GM04503 (cell line): ENCODE measurements at regions not wholly inside any gene's neighbourhood (a gene's known extent, or its start where the extent isn't known, plus 50 kb on each side); places are given as distances from the start of the nearest gene placed in this dataset.
A peak's percentile ranks its signal among the peaks of the same experiment; 100 is the strongest.

Experiments used
- DNase-seq: peaks from one replicate; pipeline ENCODE4 v3.0.0-alpha.2; 2012; ENCODE audit warnings: low read depth

DNA sequence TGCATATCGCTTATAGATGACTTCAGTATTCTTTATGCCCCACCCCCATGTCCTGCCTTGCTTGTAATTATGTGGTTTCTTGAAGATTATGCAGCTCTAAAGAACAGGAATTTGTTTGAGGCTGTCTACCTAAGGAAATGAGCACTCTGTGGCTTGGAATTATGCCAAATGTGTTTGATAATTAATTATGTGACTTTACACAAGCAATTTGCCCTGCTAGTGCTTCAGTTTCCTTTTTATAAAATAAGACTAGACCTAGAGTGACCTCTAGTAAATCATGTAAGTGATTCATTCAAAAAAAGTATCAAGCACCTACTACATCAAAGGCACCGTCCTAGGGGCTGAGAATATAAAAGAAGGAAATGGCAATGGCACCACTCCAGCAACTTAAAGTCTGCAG, 491.5 kb upstream of the KIRREL3 start:
- DNase-seq: no peak

DNA sequence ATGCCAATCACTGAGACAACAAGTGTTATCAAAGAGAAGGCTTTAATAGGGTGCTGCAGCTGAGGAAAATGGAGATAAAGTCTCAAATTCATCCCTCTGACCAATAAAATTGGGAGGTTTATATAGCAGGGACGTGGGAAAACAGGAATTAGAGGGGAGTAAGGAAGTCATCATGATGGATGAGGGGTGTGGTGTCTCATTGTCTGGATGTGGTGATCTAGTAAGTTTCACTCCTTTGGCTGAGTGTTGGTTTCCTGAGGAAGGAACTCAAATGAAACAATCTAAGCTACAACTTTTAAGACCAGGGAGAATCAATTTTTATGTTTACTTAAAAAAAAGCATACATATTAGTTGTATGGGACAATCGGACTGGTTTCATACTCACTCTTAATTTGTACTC, 491.0 kb upstream of the KIRREL3 start:
- no peak for DNase-seq

DNA sequence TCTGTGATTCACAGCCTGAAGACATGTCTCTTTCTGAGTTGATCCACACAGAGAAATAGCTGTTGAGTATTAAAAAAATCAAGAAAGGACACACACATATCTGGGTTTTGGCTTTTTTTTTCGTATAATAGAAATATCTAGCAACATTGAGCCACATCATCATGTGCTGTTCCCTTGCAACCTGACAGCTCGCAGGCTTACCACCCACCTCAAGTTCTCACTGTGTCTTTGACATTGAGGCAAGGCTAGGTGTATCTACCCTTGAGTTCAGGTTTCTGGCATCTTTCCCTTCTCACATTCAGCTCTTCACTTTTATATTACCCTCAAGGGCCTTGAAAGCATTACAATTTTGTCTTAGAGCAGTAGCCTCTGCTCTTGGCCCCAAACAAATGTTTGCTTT, 490.3 kb upstream of the KIRREL3 start:
- DNase-seq: no peak

DNA sequence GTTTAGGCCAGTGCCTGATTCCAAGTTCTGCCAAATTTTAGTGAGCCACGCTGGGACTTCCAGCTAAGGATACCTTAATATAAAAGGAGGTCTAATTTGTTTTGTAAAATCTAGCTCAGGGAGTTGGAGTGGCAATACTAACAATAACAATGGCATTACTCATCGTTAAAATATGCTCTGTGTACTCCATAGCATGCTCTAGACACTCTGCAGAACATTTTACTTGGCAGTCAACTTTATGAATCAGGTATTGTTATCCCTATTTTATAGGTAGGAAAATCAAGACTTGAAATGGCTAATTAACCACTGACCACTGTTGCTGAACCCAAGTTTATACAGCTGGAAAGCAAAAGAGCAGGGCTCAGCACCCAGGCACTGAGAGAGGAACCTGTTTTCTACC, 485.0 kb upstream of the KIRREL3 start:
- DNase-seq: peak; percentile 1

DNA sequence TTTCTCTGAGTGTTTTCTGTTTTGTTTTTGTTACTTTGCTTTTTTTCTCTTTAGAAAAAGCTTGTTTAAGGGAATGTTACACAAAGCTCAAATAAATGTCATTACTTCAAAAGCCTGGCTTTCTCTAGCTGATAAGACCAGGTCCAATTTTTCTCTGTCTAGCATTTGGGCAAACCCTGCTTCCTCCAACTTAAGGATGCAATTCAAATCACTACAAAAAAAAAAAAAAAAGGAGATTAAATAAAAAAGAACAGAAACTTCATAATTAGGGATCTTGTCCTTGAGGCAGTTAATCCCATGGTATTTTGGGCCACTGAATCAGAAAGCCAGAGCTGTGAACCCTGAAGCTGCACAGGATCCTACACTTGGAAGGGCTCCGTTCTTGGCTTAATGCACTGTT, 480.8 kb upstream of the KIRREL3 start:
- no peak for DNase-seq

DNA sequence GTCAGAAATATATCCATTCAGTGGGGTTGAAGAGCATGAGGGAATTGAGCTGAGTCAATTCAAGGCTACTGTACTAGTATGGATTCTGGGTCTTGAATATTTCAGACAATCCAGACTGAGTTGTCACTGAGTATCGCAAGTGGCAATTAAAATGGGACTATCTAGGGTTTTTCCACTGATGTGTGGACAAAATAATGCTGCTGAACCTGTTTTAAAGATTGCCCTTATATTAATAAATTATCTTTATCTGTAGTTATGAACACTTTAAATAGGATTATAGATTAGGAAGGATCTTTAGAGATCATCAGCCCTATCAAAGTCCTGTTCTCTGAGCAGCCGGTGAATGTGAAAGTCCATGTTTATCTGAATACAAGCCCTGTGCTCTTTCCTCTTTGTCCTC, 478.3 kb upstream of the KIRREL3 start:
- no peak for DNase-seq

DNA sequence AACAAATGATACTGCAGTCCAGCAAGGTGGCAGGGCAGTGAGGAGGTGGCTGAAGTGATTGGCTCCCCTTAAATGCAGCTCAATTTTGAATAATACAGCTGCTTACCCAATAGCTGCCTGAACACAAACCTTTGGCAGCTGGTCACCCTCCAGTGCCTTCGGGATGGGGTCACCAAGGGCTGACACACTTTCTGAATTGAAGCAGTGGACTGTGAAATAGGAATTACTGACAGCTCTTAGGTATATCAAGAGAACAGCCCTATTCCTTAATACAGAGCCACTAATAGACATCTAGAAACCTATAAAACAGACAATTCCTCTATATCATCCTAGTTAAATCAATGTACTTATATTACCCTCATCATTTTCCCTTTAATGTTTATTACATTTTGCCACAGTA, 474.2 kb upstream of the KIRREL3 start:
- DNase-seq: no peak

DNA sequence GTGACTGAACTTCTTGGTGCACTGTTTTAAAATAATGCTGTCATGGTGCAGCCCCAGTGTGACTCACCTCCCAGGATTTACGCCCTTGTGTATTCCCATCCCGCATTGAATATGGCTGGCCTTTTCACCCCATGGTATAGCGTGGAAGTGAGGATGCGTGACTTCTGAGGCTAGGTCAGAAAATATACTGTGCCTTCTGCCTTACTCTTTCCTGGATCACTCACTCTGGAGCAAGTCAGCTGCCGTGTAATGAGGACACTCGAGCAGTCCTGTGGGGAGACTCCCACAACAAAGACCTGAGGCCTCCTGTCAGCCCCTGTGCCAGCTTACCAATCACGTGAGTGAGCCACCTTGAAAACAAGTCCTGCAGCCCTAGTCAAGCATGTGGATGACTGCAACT, 471.9 kb upstream of the KIRREL3 start:
- no peak for DNase-seq

DNA sequence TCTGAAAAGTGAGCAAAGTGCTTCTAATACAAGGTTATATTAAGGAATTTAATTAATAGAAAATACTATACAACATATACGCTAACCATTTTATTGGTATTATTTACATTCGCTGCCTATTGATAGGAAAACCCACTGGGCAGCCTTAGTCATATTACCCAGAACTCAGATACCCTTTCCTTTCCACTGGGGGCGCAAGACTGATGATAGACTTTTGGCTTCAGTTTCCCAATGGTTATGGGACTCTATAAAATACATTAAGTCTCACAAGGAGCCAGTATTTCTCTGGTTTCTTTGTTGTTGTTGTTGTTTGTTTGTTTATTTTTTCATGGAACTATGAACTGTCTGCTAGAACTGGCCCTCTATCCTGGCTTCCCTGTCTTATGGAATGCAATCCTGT, 471.1 kb upstream of the KIRREL3 start:
- DNase-seq: no peak

DNA sequence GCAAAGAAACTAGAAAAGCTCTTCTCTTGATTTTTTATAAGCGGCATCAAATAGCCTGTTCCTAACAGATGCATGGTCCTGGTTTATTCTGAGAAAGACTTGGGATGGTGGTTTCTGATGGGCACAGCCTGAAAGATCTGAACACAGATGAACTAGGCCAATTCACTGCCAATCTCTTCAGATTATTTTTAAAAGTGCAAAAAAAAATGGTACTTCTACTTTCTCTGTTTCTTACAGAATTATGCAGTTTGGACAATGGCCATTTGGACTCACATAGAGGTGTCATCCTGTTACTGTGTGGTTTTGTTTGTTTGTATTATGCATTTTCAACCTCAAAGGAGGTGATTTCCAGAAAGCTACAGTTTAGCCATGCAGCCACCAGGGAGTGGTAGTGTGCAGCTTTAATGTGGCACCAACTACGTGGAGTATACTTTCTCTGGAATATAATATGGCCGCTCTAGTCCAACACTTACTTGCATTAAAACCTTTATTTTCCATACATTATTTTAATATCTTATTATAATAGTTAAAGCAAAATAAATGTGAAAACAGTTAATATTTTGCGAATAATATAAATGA, 469.8 kb upstream of the KIRREL3 start:
- no peak for DNase-seq

DNA sequence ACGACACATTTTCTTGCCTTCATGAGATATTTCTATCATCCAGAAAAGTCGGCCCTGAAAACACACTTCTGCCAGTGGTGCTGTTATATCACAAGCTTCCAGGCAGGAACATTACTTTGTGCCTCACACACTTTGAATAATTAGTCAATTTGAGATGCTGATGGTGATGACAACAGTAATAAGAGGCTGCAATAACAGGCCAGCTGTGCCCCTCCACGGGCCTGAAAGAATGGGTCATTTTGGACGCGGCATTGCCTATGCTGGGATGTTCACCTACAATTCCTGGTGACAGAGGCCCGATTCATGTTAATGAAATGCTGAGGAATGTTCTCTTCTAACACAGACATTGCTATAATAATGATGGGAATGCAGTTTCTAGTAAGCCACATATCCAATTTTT, 463.8 kb upstream of the KIRREL3 start:
- DNase-seq: no peak

DNA sequence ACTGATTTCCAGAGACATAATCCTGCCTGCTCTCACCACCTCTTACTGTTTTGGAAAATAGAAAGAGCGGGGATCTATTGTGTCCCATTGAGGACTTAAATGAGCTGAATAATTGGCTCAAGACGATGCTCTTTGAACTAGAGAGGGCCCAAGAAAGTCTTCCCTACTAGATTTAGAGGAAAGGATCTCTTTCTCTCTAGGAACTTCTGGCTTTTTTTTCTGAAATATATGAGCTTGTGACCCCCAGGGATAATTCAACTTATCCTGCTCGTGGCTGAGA, 461.4 kb upstream of the KIRREL3 start:
- DNase-seq: no peak

DNA sequence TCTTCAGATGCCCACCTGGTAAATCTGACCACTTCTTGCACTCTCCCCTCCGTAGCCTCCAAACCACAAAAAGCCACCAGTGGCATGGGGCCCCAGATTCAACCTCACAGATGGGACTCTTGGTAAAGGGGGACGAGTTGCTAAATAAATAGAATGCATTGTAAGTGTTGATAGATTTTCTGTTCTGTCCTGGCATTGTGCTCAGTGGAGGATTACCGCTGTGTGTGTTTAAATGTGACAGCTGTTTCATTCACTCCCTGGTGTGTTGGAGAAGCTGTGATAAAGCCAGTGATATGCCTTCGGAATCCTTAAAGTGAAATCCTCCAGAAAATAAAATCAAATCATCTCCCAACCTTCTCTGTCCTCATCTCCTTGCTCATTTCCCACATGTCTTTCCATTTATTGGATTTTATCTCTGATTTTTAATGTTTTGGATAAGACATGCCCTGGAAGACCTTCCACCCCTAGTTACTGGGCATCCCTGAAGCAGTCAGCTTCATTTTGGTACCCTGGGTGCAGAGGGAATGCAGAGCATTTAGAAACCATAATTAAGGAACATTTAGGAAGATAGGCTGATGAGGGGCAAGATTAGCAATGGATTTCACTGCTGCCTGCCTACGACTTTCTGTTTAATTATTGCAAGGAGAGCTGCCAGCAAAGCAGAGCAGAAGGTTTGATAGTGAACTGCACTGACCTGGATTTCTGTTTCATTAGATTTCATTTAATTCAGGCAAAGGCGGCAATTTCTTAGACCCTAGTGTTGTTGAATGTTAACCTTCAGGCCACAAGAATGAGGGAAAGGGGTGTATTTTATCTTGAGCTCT, 460.9 kb upstream of the KIRREL3 start:
- DNase-seq: no peak

DNA sequence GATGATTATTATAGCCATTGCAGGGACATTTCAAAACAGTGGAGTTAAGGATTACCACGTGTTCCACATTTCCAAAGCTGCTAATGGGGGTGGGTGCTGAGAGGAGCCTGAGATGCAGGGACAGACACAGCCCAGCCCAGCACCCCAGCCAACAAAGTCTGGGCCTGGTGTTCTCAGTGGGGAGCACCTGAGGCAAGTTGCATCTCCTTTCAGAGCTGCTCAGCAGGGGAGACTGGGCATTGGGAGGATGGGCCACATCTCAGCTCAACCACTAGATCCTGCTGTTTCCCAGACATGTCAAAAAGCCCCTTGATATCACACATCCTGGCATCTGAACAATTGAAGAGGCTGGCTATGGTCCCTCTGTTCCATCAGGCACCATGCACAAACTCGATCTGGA, 458.0 kb upstream of the KIRREL3 start:
- no peak for DNase-seq

DNA sequence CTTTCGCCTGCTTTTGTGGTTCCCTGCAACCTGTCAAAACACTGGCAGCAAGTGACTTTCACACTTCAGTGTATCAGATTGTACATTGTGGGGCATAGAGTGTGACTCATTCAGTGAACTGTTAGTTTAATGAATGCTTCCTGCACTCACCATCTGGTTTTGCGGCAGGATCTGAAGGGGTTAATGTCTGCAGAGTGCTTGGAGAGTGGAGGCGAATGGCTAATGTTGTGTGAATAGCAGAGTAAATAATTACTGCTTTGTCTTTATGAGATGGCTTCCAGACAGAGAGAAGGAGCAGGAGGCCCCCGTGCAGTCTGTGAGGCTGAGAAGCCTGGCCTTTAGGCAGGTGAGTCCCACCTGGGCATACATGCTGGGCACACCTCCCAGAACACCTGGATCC, 454.3 kb upstream of the KIRREL3 start:
- DNase-seq: no peak

DNA sequence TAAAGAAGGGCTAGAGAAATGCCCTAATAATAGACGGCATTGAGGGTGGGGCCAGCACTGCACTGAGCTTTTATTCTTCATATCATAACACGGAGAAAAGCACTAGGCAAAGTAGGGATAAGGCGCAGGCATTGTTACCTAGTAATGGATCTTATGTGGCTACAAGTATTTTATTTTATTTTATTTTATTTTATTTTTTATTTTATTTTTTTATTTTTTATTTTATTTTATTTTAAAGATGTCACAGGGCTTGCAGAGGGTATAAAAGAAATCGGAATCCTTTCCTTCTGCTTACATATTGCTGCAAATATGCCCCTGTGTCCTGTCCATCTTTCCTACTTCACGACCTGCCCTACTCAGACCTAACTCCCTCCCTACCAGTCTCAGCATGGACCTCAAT, 452.0 kb upstream of the KIRREL3 start:
- no peak for DNase-seq

DNA sequence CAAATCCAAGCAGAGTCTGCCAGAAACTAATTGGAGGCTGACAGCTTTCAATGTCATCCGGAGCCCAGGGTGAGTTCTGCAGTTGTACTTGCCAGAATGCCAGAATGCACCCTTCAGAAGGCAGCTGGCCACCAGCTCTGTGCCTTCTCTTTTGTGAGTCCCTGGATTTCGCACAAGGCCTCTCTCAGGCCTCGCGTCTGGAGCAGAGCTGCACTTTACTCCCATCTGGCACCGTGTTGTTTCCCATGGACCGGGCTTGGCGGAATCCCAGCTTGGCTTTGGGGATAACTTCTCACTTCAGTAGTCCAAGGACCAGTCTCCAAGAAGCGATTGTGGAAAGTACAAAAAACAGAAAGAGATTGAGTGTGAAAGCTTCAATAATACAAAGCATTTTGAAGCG, 451.3 kb upstream of the KIRREL3 start:
- DNase-seq: no peak

DNA sequence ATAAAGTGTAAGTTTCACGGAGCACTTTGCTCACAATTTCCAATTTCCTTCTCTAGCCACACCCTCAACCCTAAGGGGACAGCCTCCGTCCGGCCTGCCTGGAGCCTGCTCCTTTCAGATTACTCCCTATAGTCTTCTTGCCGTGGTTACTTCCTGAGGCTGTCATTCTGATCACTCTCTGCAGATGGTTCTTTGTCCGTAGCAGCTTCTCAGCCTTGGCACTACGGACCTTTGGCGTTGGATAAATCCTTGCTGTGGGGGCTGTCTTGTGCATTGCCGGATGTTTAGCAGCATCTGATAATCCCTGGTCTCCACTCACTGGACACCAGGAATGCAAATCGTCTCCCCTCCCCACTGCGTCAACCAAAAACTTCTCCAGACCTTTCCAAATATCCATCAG, 447.5 kb upstream of the KIRREL3 start:
- no peak for DNase-seq

DNA sequence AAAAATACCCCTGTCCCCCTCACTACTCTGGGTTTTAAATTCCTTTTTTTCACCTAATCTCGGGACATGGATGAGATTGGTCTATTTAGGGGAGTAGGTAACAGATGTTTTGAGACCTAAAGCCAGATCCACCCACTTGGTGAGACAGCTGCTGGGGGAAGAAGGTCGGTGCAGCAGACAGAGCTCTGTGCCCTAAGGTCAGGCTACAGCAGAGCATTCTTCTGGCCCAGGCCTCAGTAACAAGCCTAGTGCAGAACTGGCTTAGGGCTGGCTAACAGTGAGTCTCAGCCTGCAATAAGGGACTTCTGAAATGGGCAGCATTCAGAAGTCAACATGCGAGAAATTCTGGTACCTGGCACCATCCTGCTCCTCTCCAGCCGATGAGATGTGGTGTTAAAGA, 444.9 kb upstream of the KIRREL3 start:
- no peak for DNase-seq

DNA sequence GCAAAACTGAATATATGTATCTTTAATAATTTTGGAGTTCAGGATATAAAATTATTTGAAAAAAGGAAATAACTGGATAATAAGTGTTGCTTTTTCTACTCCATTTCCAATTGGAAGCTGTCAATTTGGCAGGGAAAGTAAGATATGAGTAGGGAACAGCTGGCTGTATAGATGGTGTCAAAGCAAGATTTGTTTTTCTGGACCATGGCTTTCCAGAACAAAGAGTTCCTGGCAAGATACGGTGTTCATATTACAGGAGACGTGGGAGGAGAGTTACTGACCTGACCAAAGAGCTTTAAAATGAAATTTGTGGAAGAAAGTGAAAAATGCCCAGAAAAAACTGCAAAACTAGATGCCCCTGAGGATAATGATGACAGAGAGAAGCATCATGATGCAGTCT, 442.7 kb upstream of the KIRREL3 start:
- DNase-seq: no peak

DNA sequence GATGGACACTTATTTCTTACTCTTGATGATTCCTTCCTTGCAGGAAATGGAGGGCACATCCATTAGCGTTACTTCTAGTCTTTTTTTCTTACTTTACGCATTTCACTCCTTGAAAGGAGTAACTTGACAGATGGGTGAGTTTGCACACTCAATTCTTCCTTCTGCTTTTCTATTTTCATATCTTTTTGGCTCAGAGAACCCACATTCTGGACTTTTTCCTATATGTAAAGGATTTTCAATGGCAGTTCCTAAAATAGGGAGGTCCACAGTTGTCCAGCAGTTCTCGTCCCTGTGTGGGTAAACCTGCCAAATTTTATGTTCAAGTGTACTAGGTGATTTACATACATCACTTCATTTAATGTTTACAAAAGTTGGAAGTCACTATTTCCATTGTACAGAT, 440.0 kb upstream of the KIRREL3 start:
- DNase-seq: no peak

DNA sequence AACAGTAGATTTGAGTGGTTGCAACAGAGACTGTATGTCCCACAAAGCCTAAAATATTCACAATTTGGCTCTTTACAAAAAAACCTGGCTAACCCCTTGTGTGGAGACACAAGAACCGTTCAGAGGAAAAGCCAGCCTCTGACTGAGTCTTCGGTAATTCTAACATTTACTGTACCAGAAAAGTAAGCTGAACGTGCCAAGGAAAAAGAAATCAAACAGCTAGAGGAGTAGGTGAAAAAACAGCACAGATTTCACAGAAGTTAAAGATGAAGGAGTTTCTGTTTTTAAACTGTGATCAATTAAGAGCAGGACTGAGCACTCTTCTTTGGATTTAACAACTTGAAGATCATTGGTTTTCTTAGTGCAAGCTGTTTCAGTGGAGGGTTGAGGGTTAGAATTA, 424.7 kb upstream of the KIRREL3 start:
- DNase-seq: no peak

DNA sequence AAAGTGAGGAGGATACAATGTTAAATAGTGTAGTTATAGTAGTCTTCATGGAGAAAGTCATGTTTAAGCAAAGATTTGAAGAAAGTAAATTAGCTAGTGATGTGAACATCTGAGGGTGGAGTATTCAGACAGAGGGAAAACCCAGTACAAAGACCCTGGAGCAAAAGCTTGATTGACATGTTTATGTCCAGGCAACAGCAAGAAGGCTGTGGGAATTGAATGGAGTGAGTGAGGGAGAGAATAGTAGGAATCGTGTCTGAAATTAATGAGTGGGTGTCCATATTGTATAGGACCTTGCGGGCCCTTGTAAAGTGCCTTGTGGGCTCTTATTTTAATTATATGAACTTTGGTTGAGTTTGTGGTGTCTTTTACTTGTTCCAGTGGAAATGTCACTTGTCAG, 424.1 kb upstream of the KIRREL3 start:
- DNase-seq: no peak

DNA sequence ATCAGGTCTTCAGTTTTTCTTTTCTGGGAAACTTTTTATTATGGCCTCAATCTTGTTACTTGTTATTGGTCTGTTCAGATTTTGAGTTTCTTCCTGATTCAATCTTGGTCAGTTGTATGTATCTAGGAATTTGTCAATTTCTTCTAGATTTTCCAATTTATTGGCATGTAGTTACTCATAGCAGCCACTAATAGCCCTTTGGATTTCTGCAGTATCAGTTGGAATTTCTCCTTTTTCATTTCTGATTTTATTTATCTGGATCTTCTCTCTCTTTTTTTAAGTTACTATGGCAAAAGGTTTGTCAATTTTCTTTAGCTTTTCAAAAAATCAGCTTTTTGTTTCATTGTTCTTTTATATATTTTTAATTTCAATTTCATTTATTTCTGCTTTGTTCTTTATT, 419.6 kb upstream of the KIRREL3 start:
- no peak for DNase-seq
